Esophagus squamous epithelium (tissue), 4 donors: ENCODE measurements at regions not wholly inside any gene's neighbourhood (a gene's known extent, or its start where the extent isn't known, plus 50 kb on each side); places are given as distances from the start of the nearest gene placed in this dataset.

Experiments used
- CTCF ChIP-seq, 6 experiments: fragments of 450-650 bp in 4 of 6; fragments of 200-600 bp in 2 of 6; sonication (generic) in 2 of 6; IDR thresholded peaks; one replicate each; pipeline ENCODE4 v1.5.1; 2016 to 2019; ENCODE audit warnings: antibody characterized with exemption in 6 of 6, mild to moderate bottlenecking in 4 of 6, moderate library complexity in 4 of 6
- POLR2A ChIP-seq, 4 donors: fragments of 450-650 bp; IDR thresholded peaks; one replicate each; pipeline ENCODE4 v1.6.1; 2017; ENCODE audit warnings: antibody characterized with exemption in 4 of 4, mild to moderate bottlenecking in 4 of 4, moderate library complexity in 3 of 4

GRCh38 chr4:140806163-140806562 is 50.0 kb upstream of the TBC1D9 start:
- TF ChIP-seq POLR2A (IDR thresholded peaks at IDR 0.05) (no peak), CTCF (IDR thresholded peaks at IDR 0.05) (no peak)
